ENCODE measurements at regions not wholly inside any gene's neighbourhood (a gene's known extent, or its start where the extent isn't known, plus 50 kb on each side); places are given as distances from the start of the nearest gene placed in this dataset.

DNA sequence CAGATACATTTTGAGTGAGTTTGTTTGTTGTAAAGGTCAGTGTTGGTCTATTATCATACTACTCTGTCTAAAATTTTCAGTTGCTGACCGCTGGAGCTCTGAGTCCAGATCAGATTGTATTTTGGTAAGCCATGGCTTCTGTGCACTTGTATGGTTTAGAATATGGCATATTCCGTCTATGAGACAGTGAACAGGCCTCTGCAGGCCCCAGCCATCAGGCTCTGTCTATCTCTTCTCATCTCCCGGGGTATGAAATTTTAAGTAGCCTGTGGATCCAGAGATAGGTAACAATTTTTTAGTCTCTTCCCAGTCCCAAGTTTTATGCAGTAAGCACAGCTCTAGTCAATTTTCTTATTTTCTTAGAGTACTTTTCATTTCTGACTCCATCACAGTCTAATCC, 1929.1 kb upstream of the SEL1L start:
- TF ChIP-seq POLR2A (IDR thresholded peaks at IDR 0.05) (no peak), CTCF (IDR thresholded peaks at IDR 0.05) (no peak), POLR2AphosphoS5 (IDR thresholded peaks at IDR 0.05; ENCODE audit: insufficient read depth in 1 of 2, low read depth in 1 of 2) (no peak)

All from vagina (tissue), 2 donors.